Breast epithelium (tissue), 4 donors: ENCODE measurements at regions not wholly inside any gene's neighbourhood (a gene's known extent, or its start where the extent isn't known, plus 50 kb on each side); places are given as distances from the start of the nearest gene placed in this dataset.
"Not testable (repeated sequence)": the region's sequence is repeated elsewhere in the genome, so short reads cannot be mapped to it uniquely, and the experiment has no call there.

Experiments used
- DNase-seq, 2 donors: peaks; one replicate each; pipeline ENCODE4 v3.0.0-alpha.2; 2019; ENCODE audit warnings: low spot score in 2 of 2
- H3K27ac ChIP-seq, 2 donors: fragments of 200-600 bp; sonication (generic) in 1 of 2; one replicate each; pipeline ENCODE4 v1.5.1; 2016 to 2019; ENCODE audit warnings: mild to moderate bottlenecking in 1 of 2
- H3K27me3 ChIP-seq, 2 donors: fragments of 200-600 bp; sonication (generic) in 1 of 2; one replicate each; pipeline versions ENCODE4 v1.5.1 to v1.6.0; 2017 to 2019; ENCODE audit warnings: control low read depth in 1 of 2, mild to moderate bottlenecking in 1 of 2
- H3K36me3 ChIP-seq: fragments of 200-600 bp; one replicate; pipeline ENCODE4 v1.5.1; 2019
- H3K4me1 ChIP-seq, 2 donors: fragments of 200-600 bp; sonication (generic); one replicate each; pipeline ENCODE4 v1.5.1; 2016 to 2019; ENCODE audit warnings: control low read depth in 1 of 2
- H3K4me3 ChIP-seq, 3 donors: fragments of 200-600 bp; sonication (generic); 1 replicate in 2 of 3; 2 replicates in 1 of 3; pipeline ENCODE4 v1.5.1; 2016 to 2019; ENCODE audit warnings: mild to moderate bottlenecking in 3 of 3, moderate library complexity in 2 of 3
- H3K9me3 ChIP-seq, 2 donors: fragments of 200-600 bp; sonication (generic) in 1 of 2; one replicate each; pipeline ENCODE4 v1.5.1; 2016 to 2019; ENCODE audit warnings: control low read depth in 1 of 2
- POLR2A ChIP-seq: fragments of 450-650 bp; IDR thresholded peaks from one replicate; pipeline ENCODE4 v1.6.1; 2016; ENCODE audit warnings: antibody characterized with exemption, mild to moderate bottlenecking, moderate library complexity
- POLR2AphosphoS5 ChIP-seq, 3 donors: sonication (generic); formaldehyde crosslinking; IDR thresholded peaks; one replicate each; pipeline ENCODE4 v1.6.1; 2017; ENCODE audit warnings: antibody characterized with exemption in 3 of 3
- intact Hi-C: fragments of 100-400 bp; cut with DNase I; formaldehyde crosslinking; loops from one replicate; pipeline ENCODE4 v1.15.1; 2023; ENCODE audit warnings: low total_unique reads
- TF ChIP-seq, protein P1 (sequence below), 3 donors: fragments of 450-650 bp; IDR thresholded peaks; one replicate each; pipeline ENCODE4 v1.5.1; 2016 to 2017; ENCODE audit warnings: antibody characterized with exemption in 3 of 3, mild to moderate bottlenecking in 3 of 3, moderate library complexity in 3 of 3

DNA sequence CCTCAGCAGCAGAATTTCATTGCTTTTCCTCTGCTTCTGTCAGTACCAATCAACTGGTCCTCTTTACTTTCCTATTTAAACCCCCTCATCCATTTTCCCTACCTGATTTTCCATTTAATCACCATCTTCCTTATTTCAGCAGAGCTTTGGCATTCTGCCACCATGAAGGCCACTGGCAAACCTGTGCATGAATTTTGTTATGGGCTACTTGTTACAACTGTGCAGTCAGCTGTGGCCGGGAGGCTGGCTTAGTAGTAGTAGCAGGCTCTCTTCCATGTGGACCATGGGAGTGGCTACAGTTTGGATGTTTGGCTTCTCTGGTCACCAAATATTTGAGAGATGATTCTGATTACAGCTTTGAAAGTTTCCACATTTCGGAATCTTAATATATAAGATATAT is 976.6 kb upstream of the SEMA6A start:
- H3K4me3 ChIP-seq, result no peak overlapping the region
- no peaks in the 10 kb centered on the region for H3K36me3 ChIP-seq
- H3K9me3 ChIP-seq, result no peaks in the 10 kb centered on the region
- no peaks in the 10 kb centered on the region for H3K27me3 ChIP-seq
- intact Hi-C loops, result no loop called here
- TF ChIP-seq, protein P1, sequence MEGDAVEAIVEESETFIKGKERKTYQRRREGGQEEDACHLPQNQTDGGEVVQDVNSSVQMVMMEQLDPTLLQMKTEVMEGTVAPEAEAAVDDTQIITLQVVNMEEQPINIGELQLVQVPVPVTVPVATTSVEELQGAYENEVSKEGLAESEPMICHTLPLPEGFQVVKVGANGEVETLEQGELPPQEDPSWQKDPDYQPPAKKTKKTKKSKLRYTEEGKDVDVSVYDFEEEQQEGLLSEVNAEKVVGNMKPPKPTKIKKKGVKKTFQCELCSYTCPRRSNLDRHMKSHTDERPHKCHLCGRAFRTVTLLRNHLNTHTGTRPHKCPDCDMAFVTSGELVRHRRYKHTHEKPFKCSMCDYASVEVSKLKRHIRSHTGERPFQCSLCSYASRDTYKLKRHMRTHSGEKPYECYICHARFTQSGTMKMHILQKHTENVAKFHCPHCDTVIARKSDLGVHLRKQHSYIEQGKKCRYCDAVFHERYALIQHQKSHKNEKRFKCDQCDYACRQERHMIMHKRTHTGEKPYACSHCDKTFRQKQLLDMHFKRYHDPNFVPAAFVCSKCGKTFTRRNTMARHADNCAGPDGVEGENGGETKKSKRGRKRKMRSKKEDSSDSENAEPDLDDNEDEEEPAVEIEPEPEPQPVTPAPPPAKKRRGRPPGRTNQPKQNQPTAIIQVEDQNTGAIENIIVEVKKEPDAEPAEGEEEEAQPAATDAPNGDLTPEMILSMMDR (IDR thresholded peaks at IDR 0.05), result no peak
- H3K27ac ChIP-seq, result no peak overlapping the region
- no peak for DNase-seq
- no peaks in the 10 kb centered on the region for H3K4me1 ChIP-seq

DNA sequence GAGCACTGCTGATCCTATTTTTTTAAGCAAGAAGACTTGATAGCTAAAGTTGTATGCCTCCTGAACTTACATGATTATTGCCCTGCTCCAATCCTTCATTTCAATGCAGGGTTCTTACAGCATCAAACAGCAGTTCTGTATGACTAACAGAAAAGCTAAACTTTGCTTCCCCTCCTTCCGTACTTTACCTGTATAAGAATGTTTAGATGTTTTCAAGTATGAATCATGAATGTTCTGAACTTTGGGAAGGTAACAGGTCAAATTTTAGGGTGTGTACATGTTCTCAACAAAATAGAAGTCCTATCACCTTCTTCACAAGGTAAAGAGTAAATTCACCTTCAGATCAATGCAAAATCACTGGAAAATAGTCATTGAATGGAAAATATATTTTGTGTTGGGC is 972.6 kb upstream of the SEMA6A start:
- intact Hi-C loops, result no loop called here

DNA sequence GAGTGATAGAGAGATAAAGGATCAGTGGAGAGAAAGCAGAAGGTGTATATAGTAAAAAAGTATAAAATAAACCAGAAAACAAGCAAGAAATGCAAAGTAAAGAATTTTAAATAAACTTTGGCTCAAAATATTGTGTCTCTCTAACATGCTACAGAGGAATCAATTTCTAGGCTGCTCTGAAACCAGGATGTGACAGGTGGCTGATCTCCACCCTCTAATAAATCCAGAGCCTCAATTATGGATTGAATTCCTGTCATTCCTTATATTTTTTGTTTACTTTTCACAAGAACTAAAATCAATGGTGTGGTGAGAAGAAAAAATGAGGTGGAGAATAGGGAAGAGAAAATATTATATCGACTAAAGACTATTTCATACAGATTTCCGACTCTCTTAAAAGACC is 965.1 kb upstream of the SEMA6A start:
- intact Hi-C loops, result no loop called here
- H3K36me3 ChIP-seq, result no peaks in the 10 kb centered on the region
- DNase-seq, result no peak
- no peaks in the 10 kb centered on the region for H3K9me3 ChIP-seq
- TF ChIP-seq POLR2AphosphoS5 (IDR thresholded peaks at IDR 0.05), result no peak
- TF ChIP-seq POLR2A, result no peak
- TF ChIP-seq, protein P1 (IDR thresholded peaks at IDR 0.05), result no peak
- H3K27ac ChIP-seq, result no peak overlapping the region
- no peaks in the 10 kb centered on the region for H3K4me1 ChIP-seq
- no peak overlapping the region for H3K4me3 ChIP-seq
- H3K27me3 ChIP-seq, result no peaks in the 10 kb centered on the region

More for the DNA sequence above, 972.6 kb upstream of the SEMA6A start:
- TF ChIP-seq POLR2A, result no peak
- TF ChIP-seq POLR2AphosphoS5 (IDR thresholded peaks at IDR 0.05), result no peak
- TF ChIP-seq, protein P1 (IDR thresholded peaks at IDR 0.05), result no peak
- H3K9me3 ChIP-seq, result no peaks in the 10 kb centered on the region
- no peak overlapping the region for H3K4me3 ChIP-seq
- no peak overlapping the region for H3K27ac ChIP-seq
- no peaks in the 10 kb centered on the region for H3K4me1 ChIP-seq
- no peaks in the 10 kb centered on the region for H3K27me3 ChIP-seq
- no peak for DNase-seq
- H3K36me3 ChIP-seq, result no peaks in the 10 kb centered on the region

DNA sequence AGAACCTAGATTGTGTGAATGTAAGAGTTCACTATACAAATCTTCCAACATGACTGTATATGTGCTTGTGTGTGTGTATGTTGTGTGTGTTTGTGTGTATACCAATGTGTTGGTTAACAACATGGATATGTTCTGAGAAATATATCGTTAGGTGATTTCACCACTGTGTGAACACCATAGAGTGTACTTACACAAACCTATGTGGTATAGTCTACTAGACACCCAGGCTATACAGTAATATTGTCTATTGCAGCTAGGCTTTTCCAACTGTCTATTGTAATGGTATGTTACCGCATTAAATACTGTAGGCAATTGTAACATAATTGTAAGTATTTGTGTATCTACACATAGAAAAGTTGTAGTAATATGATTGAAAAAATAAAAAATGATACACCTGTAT is 959.2 kb upstream of the SEMA6A start:
- Histone ChIP-seq H3K27me3 (no peaks in the 10 kb centered on the region), H3K4me3 (no peak overlapping the region), H3K36me3 (no peaks in the 10 kb centered on the region), H3K9me3 (no peaks in the 10 kb centered on the region), H3K27ac (no peak overlapping the region), H3K4me1 (no peaks in the 10 kb centered on the region)
- no peak for TF ChIP-seq POLR2A
- TF ChIP-seq, protein P1 (IDR thresholded peaks at IDR 0.05), result no peak
- TF ChIP-seq POLR2AphosphoS5 (IDR thresholded peaks at IDR 0.05), result no peak
- DNase-seq, result no peak
- intact Hi-C loops, result no loop called here

DNA sequence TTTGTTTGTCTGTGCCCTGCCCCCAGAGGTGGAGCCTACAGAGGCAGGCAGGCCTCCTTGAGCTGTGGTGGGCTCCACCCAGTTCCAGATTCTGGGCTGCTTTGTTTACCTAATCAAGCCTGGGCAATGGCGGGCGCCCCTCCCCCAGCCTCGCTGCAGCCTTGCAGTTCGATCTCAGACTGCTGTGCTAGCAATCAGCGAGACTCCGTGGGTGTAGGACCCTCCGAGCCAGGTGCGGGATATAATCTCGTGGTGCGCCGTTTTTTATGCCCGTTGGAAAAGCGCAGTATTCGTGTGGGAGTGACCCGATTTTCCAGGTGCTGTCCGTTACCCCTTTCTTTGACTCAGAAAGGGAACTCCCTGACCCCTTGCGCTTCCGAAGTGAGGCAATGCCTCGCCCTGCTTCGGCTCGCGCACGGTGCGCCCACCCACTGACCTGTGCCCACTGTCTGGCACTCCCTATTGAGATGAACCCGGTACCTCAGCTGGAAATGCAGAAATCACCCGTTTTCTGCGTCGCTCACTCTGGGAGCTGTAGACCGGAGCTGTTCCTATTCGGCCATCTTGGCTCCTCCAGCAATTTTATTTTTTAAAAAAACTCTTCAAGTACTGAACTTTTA is 958.5 kb upstream of the SEMA6A start:
- H3K4me1 ChIP-seq, DNase-seq, H3K9me3 ChIP-seq, H3K4me3 ChIP-seq, H3K27ac ChIP-seq, H3K36me3 ChIP-seq, H3K27me3 ChIP-seq, intact Hi-C loops: not testable (repeated sequence)

DNA sequence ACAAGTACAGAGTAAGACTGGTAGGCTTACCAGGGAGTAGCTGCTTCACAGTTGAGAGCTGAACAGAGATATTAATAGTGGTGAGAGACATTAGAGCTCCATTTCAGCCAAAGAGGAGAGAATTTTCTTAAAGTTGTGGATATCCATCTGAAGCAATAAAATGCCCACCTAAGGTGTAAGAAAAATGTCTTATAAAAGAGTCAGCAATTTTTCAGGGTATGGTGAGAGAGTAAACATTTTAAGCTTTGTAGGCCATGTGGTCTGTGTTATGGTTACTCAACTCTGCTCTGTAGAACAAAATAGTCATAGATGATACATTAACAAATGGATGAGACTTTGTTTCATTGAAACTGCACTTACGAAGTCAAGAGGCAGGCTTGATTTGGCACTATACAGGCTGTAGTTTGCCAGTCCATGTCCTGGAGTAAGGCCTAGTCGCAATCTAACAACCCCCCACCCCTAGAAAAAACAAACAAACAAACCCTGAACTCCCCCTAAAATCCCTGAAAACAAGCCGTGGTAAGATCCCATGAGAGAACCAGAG is 945.4 kb upstream of the SEMA6A start:
- intact Hi-C loops, result no loop called here
- H3K27me3 ChIP-seq, result no peaks in the 10 kb centered on the region
- no peaks in the 10 kb centered on the region for H3K4me1 ChIP-seq
- TF ChIP-seq POLR2A (no peak), POLR2AphosphoS5 (IDR thresholded peaks at IDR 0.05) (no peak)
- TF ChIP-seq, protein P1 (IDR thresholded peaks at IDR 0.05), result no peak
- H3K4me3 ChIP-seq, result no peak overlapping the region
- no peak overlapping the region for H3K27ac ChIP-seq
- no peaks in the 10 kb centered on the region for H3K36me3 ChIP-seq
- H3K9me3 ChIP-seq, result no peaks in the 10 kb centered on the region
- no peak for DNase-seq
